Mucosa of rectum (tissue), 2 donors: ENCODE measurements at regions not wholly inside any gene's neighbourhood (a gene's known extent, or its start where the extent isn't known, plus 50 kb on each side); places are given as distances from the start of the nearest gene placed in this dataset.

Experiments
- H3K27ac ChIP-seq, 2 donors: one replicate each; pipeline ENCODE4 v1.7.0; 2013; ENCODE audit warnings: inconsistent platforms in 2 of 2, low read depth in 2 of 2, low read length in 2 of 2
- H3K27me3 ChIP-seq, 2 donors: one replicate each; pipeline ENCODE4 v1.7.0; 2013; ENCODE audit warnings: low read length in 2 of 2; ENCODE audit not compliant: control insufficient read depth in 2 of 2, insufficient read depth in 2 of 2
- H3K36me3 ChIP-seq, 2 donors: one replicate each; pipeline ENCODE4 v1.7.0; 2013; ENCODE audit warnings: low read length in 2 of 2; ENCODE audit not compliant: control insufficient read depth in 2 of 2, insufficient read depth in 2 of 2
- H3K4me1 ChIP-seq, 2 donors: one replicate each; pipeline ENCODE4 v1.7.0; 2013; ENCODE audit warnings: low read length in 2 of 2, mild to moderate bottlenecking in 1 of 2; ENCODE audit not compliant: control insufficient read depth in 2 of 2, insufficient read depth in 2 of 2
- H3K4me3 ChIP-seq, 2 donors: one replicate each; pipeline ENCODE4 v1.7.0; 2013; ENCODE audit warnings: low read length in 2 of 2
- H3K9ac ChIP-seq, 2 donors: one replicate each; pipeline ENCODE4 v1.7.0; 2013; ENCODE audit warnings: low read length in 2 of 2, low read depth in 1 of 2, mild to moderate bottlenecking in 1 of 2
- H3K9me3 ChIP-seq, 2 donors: one replicate each; pipeline ENCODE4 v1.7.0; 2013; ENCODE audit warnings: low read length in 2 of 2; ENCODE audit not compliant: control insufficient read depth in 2 of 2
- donor health status: healthy.
- donor health status: Normal muscosa, but diverticular disease.

DNA sequence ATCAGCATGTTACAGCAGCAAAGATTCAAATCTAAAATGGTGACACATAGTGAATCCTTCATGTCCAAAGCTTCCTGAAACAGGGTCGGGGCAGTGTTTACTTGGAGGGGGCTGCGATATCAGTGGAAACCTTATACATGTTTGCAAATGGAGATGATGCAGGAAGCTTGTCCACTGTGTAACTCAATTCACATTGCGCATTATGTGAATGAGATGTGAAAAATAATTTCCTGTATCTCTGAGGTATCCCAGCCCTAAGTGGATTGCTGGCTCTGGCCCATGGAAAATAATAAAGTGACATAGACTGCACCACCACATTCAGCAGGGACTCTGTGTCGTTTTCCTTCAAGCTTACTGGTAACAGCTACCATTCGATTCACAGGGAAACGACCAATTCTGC, 505.5 kb downstream of the GALR1 start:
- no peaks in the 10 kb centered on the region for H3K4me1 ChIP-seq
- H3K4me3 ChIP-seq: no peak overlapping the region
- no peaks in the 10 kb centered on the region for H3K9me3 ChIP-seq
- no peaks in the 10 kb centered on the region for H3K27me3 ChIP-seq
- no peaks in the 10 kb centered on the region for H3K36me3 ChIP-seq
- no peak overlapping the region for H3K27ac ChIP-seq
- no peak overlapping the region for H3K9ac ChIP-seq

DNA sequence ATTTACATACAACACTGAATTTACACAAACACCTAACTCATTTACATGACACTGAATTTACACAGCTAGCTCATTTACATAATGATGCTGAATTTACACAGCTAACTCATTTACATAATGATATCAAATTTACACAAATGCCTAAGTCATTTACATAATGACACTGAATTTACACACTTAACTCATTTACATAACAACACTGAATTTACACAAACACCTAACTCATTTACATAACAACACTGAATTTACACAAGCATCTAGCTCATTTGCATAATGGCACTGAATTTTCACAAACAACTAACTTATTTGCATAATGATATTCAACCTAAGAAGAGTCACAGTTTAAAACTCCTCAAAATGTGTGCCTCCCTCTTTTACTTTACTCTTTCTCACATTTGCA, 511.7 kb downstream of the GALR1 start:
- no peaks in the 10 kb centered on the region for H3K36me3 ChIP-seq
- no peaks in the 10 kb centered on the region for H3K27me3 ChIP-seq
- H3K4me1 ChIP-seq: no peaks in the 10 kb centered on the region
- no peak overlapping the region for H3K4me3 ChIP-seq
- H3K9me3 ChIP-seq: no peaks in the 10 kb centered on the region
- no peak overlapping the region for H3K9ac ChIP-seq
- no peak overlapping the region for H3K27ac ChIP-seq

GRCh38 chr18:77762014-77762413, 512.4 kb downstream of the GALR1 start:
- no peaks in the 10 kb centered on the region for H3K9me3 ChIP-seq
- no peak overlapping the region for H3K4me3 ChIP-seq
- H3K36me3 ChIP-seq: no peaks in the 10 kb centered on the region
- no peak overlapping the region for H3K27ac ChIP-seq
- H3K9ac ChIP-seq: no peak overlapping the region
- no peaks in the 10 kb centered on the region for H3K27me3 ChIP-seq
- H3K4me1 ChIP-seq: no peaks in the 10 kb centered on the region

DNA sequence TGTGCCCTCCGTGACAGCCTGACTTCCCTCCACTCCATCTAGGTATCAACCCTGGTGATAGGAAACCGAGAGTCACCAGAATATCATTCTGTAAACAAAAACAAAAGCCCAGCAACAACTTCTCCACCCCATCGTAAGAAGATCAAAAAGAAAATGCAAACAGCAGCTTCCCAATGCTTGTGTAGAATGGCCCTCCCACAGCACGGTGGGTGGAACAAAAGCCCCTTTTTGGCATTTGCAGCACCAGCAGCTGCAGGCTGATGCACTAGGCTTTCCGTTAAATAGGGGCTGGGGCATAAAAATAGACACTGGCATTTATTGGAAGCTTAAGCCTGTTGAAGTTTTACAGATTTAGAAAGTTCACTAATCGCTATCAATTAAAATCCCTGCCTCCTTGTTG, 513.0 kb downstream of the GALR1 start:
- no peak overlapping the region for H3K4me3 ChIP-seq
- no peaks in the 10 kb centered on the region for H3K4me1 ChIP-seq
- H3K9me3 ChIP-seq: no peaks in the 10 kb centered on the region
- H3K9ac ChIP-seq: no peak overlapping the region
- no peak overlapping the region for H3K27ac ChIP-seq
- H3K27me3 ChIP-seq: no peaks in the 10 kb centered on the region
- H3K36me3 ChIP-seq: no peaks in the 10 kb centered on the region

GRCh38 chr18:77763530-77764145, 514.0 kb downstream of the GALR1 start:
- Histone ChIP-seq H3K27ac (no peak overlapping the region), H3K9me3 (no peaks in the 10 kb centered on the region), H3K27me3 (no peaks in the 10 kb centered on the region), H3K9ac (no peak overlapping the region), H3K4me1 (no peaks in the 10 kb centered on the region), H3K36me3 (no peaks in the 10 kb centered on the region), H3K4me3 (no peak overlapping the region)

DNA sequence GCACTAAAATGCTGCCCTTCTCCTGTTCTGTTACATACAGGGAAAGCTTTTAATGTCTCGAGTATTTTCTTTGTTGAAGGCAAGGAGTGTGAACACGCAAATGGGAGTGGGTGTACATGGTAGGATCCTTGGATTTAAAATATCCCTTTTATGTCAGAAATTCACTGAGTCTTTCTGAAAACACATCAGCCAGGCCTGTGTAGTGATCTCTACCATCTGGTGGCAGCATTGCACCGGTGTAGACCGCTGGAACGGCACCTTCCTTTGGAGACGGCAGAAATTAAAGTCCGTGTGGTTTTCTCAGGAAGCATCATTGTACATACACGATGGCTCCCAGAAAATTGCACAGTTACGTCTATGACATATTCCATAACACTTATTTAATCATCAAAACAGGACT, 515.8 kb downstream of the GALR1 start:
- Histone ChIP-seq H3K9ac (no peak overlapping the region), H3K36me3 (no peaks in the 10 kb centered on the region), H3K4me3 (no peak overlapping the region), H3K27me3 (no peaks in the 10 kb centered on the region), H3K27ac (no peak overlapping the region), H3K9me3 (no peaks in the 10 kb centered on the region), H3K4me1 (no peaks in the 10 kb centered on the region)

DNA sequence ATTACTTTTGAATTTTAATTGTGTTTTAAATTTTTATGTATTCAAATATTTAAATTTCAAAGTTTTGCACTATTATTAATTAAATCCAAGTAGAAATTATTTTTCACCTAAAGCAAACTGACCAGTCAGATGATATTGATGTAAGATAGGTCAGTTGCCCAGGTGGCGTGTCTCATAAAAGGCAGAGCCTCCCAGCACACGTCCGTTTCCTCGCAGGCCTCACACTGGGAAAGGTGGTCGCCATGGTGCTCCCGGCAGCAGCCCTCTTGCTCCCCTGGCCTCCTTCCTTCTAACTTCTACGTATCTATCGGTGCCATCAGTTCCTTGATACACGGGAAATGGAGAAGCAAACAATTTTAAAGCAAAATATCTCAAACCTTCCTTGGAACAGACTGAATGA, 516.8 kb downstream of the GALR1 start:
- Histone ChIP-seq H3K4me1 (no peaks in the 10 kb centered on the region), H3K9me3 (no peaks in the 10 kb centered on the region), H3K4me3 (no peak overlapping the region), H3K27me3 (no peaks in the 10 kb centered on the region), H3K9ac (no peak overlapping the region), H3K27ac (no peak overlapping the region), H3K36me3 (no peaks in the 10 kb centered on the region)

- Histone ChIP-seq H3K4me1 (no peaks in the 10 kb centered on the region), H3K4me3 (no peak overlapping the region), H3K9ac (no peak overlapping the region), H3K27ac (no peak overlapping the region), H3K27me3 (no peaks in the 10 kb centered on the region), H3K36me3 (no peaks in the 10 kb centered on the region), H3K9me3 (no peaks in the 10 kb centered on the region)
Observed at GRCh38 chr18:77772177-77772576, 522.5 kb downstream of the GALR1 start.

DNA sequence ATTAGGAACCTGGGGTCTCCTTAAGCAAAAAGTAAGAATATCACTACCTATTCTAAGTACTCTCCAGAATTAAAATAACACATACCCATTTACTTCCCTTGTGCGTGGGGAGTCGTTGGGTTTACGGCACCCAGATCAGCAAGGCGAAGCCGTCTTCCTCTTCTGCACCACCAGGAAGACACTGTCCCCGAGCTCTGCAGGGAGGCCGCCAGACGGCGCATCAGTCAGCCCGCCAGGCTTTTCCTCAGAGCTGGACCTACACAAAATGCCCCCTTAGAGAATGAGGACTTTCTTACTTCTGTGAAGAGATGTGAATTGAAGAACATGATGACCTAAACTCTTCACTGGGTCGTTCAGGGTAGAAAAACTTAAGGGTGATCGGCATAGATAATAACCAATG, 526.5 kb downstream of the GALR1 start:
- H3K27me3 ChIP-seq: no peaks in the 10 kb centered on the region
- no peaks in the 10 kb centered on the region for H3K36me3 ChIP-seq
- H3K9ac ChIP-seq: no peak overlapping the region
- no peak overlapping the region for H3K27ac ChIP-seq
- no peaks in the 10 kb centered on the region for H3K4me1 ChIP-seq
- no peaks in the 10 kb centered on the region for H3K9me3 ChIP-seq
- H3K4me3 ChIP-seq: no peak overlapping the region

- Histone ChIP-seq H3K4me1 (no peaks in the 10 kb centered on the region), H3K36me3 (no peaks in the 10 kb centered on the region)
Observed at GRCh38 chr18:77777163-77777562, 527.5 kb downstream of the GALR1 start.

More at GRCh38 chr18:77777163-77777562, 527.5 kb downstream of the GALR1 start:
- H3K27me3 ChIP-seq: no peaks in the 10 kb centered on the region
- H3K4me3 ChIP-seq: no peak overlapping the region
- H3K27ac ChIP-seq: no peak overlapping the region
- H3K9ac ChIP-seq: no peak overlapping the region
- no peaks in the 10 kb centered on the region for H3K9me3 ChIP-seq
